NT2/D1 (cell line): ENCODE measurements at regions not wholly inside any gene's neighbourhood (a gene's known extent, or its start where the extent isn't known, plus 50 kb on each side); places are given as distances from the start of the nearest gene placed in this dataset.

Experiments
- SUZ12 ChIP-seq: IDR thresholded peaks from 2 replicates; pipeline ENCODE4 v1.6.1; 2011; ENCODE audit not compliant: insufficient read length, insufficient read depth; ENCODE audit errors: extremely low read depth
- YY1 ChIP-seq: IDR thresholded peaks from 2 replicates; pipeline ENCODE4 v1.6.1; 2011; ENCODE audit not compliant: insufficient read length, insufficient read depth

- TF ChIP-seq YY1, result no peak
- no peak for TF ChIP-seq SUZ12
These were observed 201.5 kb upstream of the N4BP1 start for GRCh38 chr16:48811478-48811877.
